ENCODE measurements at regions not wholly inside any gene's neighbourhood (a gene's known extent, or its start where the extent isn't known, plus 50 kb on each side); places are given as distances from the start of the nearest gene placed in this dataset.
A peak's percentile ranks its signal among the peaks of the same experiment; 100 is the strongest.
"Not testable (repeated sequence)": the region's sequence is repeated elsewhere in the genome, so short reads cannot be mapped to it uniquely, and the experiment has no call there.

DNA sequence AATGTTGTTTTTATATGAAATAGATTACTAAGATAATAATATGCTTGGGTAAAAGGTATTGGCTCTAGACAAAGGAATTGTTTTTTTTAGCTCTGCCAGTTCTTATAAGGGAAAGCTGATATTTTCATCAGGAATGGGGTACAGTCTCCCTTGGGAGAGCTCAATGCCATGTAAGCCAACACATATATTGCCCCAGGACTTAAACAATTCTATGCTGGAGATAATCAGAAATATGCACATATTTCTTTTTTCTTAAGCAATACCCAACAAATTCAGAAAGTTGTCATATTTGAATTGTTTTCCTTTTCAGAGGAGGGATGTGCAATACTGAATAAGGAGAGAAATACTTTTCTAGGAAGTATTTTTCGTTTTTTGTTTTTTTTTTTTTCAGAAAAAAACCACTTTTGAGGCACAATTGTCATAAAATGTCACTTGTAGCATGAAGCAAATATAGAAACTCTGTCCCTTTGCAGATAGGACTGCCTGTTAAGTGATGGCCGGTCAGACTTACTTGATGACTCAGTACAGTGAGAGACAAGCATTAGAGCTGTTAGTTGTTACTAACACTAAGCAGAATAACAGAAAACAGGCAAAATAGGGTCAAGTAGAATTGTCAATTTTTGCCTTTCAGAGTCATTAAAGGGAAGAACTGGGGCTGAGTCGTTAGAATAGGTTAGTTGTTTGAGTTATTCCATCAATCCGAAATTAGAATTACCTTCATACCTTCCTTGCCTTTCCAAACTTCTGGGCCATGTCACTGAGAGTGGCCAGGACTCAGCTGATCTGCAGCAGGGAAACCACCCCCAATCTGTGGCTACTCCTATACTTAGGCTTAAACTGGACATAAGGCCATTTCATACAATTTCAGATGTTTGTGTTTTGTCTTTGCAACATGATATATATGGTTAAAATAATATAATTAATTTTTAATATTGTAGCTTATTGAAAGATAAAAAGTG, 168.1 kb downstream of the SLC38A4 start:
- peak overlapping the region; percentile 94 for H3K27ac ChIP-seq (ENCODE audit: low read depth, low read length)
- no peak overlapping the region for H3K4me3 ChIP-seq (ENCODE audit: low read depth, low read length)
- H2AFZ ChIP-seq (ENCODE audit: low read length, unreplicated experiment) = peak overlapping the region; percentile 52
- peaks cover 57% of the 10 kb centered on the region for H3K4me1 ChIP-seq (ENCODE audit: control insufficient read depth, insufficient read depth, low read length, unreplicated experiment)
- H3K36me3 ChIP-seq (ENCODE audit: insufficient read depth, low read length) = no peaks in the 10 kb centered on the region
- no peaks in the 10 kb centered on the region for H3K79me2 ChIP-seq (ENCODE audit: control insufficient read depth, insufficient read depth, low read length, unreplicated experiment)
- H3K27me3 ChIP-seq (ENCODE audit: insufficient read depth, low read length) = no peaks in the 10 kb centered on the region

DNA sequence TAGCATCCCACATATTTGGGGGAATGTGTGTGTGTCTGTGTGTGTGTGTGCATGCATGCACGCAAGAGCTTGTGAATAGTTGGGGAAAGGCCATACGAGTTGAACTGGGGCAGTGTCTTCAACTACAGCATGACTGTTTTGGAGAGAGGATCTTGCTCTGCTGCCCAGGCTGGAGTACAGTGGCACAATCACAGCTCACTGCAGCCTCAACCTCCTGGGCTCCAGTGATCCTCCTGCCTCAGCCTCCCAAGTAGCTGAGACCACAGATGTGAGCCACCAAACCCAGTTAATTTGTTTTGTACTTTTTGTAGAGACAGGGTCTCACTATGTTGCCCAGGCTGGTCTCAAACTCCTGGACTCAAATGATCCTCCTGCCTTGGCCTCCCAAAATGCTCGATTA, 169.8 kb downstream of the SLC38A4 start:
- peaks cover 42% of the 10 kb centered on the region for H3K4me1 ChIP-seq (ENCODE audit: control insufficient read depth, insufficient read depth, low read length, unreplicated experiment)
- not testable (repeated sequence) for H2AFZ ChIP-seq (ENCODE audit: low read length, unreplicated experiment); H3K27ac ChIP-seq (ENCODE audit: low read depth, low read length); H3K36me3 ChIP-seq (ENCODE audit: insufficient read depth, low read length); H3K4me3 ChIP-seq (ENCODE audit: low read depth, low read length); H3K79me2 ChIP-seq (ENCODE audit: control insufficient read depth, insufficient read depth, low read length, unreplicated experiment); H3K27me3 ChIP-seq (ENCODE audit: insufficient read depth, low read length)

DNA sequence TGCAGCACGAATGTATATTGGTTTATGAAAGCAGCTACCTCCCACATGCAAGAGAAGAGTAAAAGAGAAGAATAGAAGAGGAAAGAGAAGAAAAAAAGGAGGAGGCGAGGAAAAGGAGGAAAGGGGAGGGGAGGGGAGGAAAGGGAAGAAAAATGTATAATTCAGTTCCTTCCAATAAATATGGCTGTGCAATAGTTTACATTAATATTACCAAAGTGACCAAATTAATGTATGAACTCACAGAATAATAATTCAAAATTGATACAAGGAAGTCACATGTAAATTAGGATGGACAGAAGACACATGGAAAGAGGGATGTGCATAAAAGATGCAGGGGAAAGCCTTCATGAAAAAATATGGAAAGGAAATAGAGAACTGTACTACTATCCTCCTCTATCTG, 172.5 kb downstream of the SLC38A4 start:
- H2AFZ ChIP-seq (ENCODE audit: low read length, unreplicated experiment) = no peak overlapping the region
- H3K79me2 ChIP-seq (ENCODE audit: control insufficient read depth, insufficient read depth, low read length, unreplicated experiment) = no peaks in the 10 kb centered on the region
- peaks cover 15% of the 10 kb centered on the region for H3K4me1 ChIP-seq (ENCODE audit: control insufficient read depth, insufficient read depth, low read length, unreplicated experiment)
- no peak overlapping the region for H3K27ac ChIP-seq (ENCODE audit: low read depth, low read length)
- H3K4me3 ChIP-seq (ENCODE audit: low read depth, low read length) = no peak overlapping the region
- no peaks in the 10 kb centered on the region for H3K36me3 ChIP-seq (ENCODE audit: insufficient read depth, low read length)
- H3K27me3 ChIP-seq (ENCODE audit: insufficient read depth, low read length) = no peaks in the 10 kb centered on the region

DNA sequence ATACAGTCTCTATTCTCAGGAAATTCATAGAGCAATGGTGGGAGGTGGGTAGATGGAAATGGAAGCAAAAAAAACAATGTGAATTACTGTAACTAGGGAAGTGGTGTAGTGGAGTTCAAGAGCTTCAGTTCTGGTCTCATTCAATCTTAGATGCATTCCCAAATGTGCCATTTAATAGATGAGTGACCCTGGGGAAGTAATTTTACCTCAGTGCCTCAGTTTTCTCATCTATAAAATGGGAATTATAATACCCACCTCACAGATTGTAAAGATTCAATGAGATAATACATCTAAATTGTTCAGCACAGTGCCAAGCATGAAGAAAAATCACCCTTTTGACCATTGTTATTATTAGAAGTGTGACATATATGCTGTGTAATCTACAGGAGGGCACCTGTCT, 173.1 kb downstream of the SLC38A4 start:
- Histone ChIP-seq H3K79me2 (ENCODE audit: control insufficient read depth, insufficient read depth, low read length, unreplicated experiment) (no peaks in the 10 kb centered on the region), H3K4me1 (ENCODE audit: control insufficient read depth, insufficient read depth, low read length, unreplicated experiment) (peaks cover 9% of the 10 kb centered on the region), H2AFZ (ENCODE audit: low read length, unreplicated experiment) (no peak overlapping the region), H3K4me3 (ENCODE audit: low read depth, low read length) (no peak overlapping the region), H3K27ac (ENCODE audit: low read depth, low read length) (no peak overlapping the region), H3K27me3 (ENCODE audit: insufficient read depth, low read length) (no peaks in the 10 kb centered on the region), H3K36me3 (ENCODE audit: insufficient read depth, low read length) (no peaks in the 10 kb centered on the region)

DNA sequence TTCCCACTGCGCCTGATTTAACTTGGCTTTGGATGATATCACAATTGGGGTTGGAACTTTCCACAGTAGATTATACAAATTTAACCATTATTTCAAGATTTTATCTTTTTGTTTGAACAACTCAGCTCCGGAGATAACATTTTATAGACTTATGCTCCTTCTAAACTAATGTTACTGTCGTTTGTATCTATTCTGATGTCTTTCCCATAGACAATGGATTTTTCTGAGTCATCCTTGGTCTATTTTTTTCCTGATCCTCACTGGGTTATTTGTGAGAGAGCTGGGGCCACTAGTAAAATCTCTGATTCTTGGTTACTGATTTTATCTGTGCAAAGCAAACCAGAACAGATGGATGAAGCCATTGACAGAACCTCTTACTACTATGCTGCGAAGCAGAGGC, 175.1 kb downstream of the SLC38A4 start:
- H3K4me1 ChIP-seq (ENCODE audit: control insufficient read depth, insufficient read depth, low read length, unreplicated experiment) = no peaks in the 10 kb centered on the region
- H3K27me3 ChIP-seq (ENCODE audit: insufficient read depth, low read length) = no peaks in the 10 kb centered on the region
- no peak overlapping the region for H3K4me3 ChIP-seq (ENCODE audit: low read depth, low read length)
- H2AFZ ChIP-seq (ENCODE audit: low read length, unreplicated experiment) = no peak overlapping the region
- H3K27ac ChIP-seq (ENCODE audit: low read depth, low read length) = no peak overlapping the region
- no peaks in the 10 kb centered on the region for H3K36me3 ChIP-seq (ENCODE audit: insufficient read depth, low read length)
- no peaks in the 10 kb centered on the region for H3K79me2 ChIP-seq (ENCODE audit: control insufficient read depth, insufficient read depth, low read length, unreplicated experiment)

DNA sequence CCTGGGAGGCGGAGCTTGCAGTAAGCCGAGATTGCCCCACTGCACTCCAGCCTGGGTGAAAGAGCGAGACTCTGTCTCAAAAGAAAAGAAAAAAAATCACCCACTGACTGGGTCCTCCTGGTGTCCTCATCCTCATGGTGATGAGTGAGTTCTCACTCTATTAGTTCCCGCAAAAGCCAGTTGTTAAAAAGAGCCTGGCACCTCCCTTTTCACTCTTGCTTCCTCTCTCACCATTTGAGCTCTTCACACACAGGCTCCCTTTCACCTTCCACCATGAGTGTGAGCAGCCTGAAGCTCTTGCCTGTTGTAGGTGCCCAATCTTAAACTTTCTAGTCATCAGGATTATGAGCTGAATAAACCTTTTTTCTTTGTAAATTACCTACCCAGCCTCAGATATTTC, 176.4 kb downstream of the SLC38A4 start:
- H3K79me2 ChIP-seq (ENCODE audit: control insufficient read depth, insufficient read depth, low read length, unreplicated experiment) = no peaks in the 10 kb centered on the region
- H2AFZ ChIP-seq (ENCODE audit: low read length, unreplicated experiment) = no peak overlapping the region
- H3K27ac ChIP-seq (ENCODE audit: low read depth, low read length) = no peak overlapping the region
- no peaks in the 10 kb centered on the region for H3K27me3 ChIP-seq (ENCODE audit: insufficient read depth, low read length)
- no peaks in the 10 kb centered on the region for H3K4me1 ChIP-seq (ENCODE audit: control insufficient read depth, insufficient read depth, low read length, unreplicated experiment)
- H3K36me3 ChIP-seq (ENCODE audit: insufficient read depth, low read length) = no peaks in the 10 kb centered on the region
- H3K4me3 ChIP-seq (ENCODE audit: low read depth, low read length) = no peak overlapping the region

DNA sequence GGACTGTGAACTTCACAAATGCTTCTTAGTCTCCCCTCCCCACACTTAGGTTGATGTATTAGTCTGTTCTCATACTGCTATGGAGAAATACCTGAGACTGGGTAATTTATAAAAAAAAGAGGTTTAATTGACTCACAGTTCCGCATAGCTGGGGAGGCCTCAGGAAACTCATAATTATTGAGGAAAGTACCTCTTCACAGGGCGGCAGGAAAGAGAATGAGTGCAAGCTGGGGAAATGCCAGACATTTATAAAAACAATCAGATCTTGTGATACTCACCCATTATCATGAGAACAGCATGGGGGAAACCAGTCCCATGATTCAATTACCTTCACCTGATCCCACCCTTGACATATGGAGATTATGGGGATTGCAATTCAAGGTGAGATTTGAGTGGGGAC, 178.8 kb downstream of the SLC38A4 start:
- Histone ChIP-seq H3K27me3 (ENCODE audit: insufficient read depth, low read length) (no peaks in the 10 kb centered on the region), H2AFZ (ENCODE audit: low read length, unreplicated experiment) (no peak overlapping the region), H3K36me3 (ENCODE audit: insufficient read depth, low read length) (no peaks in the 10 kb centered on the region), H3K4me3 (ENCODE audit: low read depth, low read length) (no peak overlapping the region), H3K4me1 (ENCODE audit: control insufficient read depth, insufficient read depth, low read length, unreplicated experiment) (no peaks in the 10 kb centered on the region), H3K79me2 (ENCODE audit: control insufficient read depth, insufficient read depth, low read length, unreplicated experiment) (no peaks in the 10 kb centered on the region), H3K27ac (ENCODE audit: low read depth, low read length) (no peak overlapping the region)

DNA sequence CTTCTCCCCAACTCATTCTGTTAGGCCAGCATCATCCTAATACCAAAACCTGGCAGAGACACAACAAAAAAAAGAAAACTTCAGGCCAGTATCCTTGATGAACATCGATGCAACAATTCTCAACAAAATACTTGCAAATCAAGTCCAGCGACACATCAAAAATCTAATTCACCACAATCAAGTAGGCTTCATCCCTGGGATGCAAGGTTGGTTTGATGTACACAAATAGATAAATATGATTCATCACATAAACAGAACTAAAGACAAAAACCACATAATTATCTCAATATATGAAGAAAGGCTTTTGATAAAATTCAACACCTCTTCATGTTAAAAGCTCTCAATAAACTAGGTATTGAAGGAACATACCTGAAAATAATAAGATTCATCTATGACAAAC, 184.1 kb downstream of the SLC38A4 start:
- not testable (repeated sequence) for H3K79me2 ChIP-seq (ENCODE audit: control insufficient read depth, insufficient read depth, low read length, unreplicated experiment); H3K27ac ChIP-seq (ENCODE audit: low read depth, low read length); H3K27me3 ChIP-seq (ENCODE audit: insufficient read depth, low read length); H3K4me3 ChIP-seq (ENCODE audit: low read depth, low read length); H2AFZ ChIP-seq (ENCODE audit: low read length, unreplicated experiment); H3K4me1 ChIP-seq (ENCODE audit: control insufficient read depth, insufficient read depth, low read length, unreplicated experiment); H3K36me3 ChIP-seq (ENCODE audit: insufficient read depth, low read length)

DNA sequence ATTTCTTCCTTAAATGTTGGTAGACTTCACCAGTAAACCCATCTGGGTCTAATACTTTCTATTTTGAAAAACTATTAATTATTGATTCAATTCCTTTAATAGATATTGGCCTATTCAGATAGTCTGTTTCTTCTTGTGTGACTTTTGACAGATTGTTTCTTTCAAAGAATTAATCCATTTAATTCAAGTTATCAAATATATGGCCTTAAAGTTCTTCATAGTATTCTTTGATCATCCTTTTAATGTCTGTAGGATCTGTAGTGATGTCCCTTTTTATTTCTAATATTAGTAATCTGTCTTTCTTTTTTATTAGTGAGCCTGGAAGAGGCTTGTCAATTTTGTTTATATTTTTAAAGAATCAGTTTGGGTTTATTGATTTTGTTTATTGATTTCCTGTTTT, 190.0 kb downstream of the SLC38A4 start:
- Histone ChIP-seq H3K4me3 (ENCODE audit: low read depth, low read length) (no peak overlapping the region), H2AFZ (ENCODE audit: low read length, unreplicated experiment) (no peak overlapping the region), H3K4me1 (ENCODE audit: control insufficient read depth, insufficient read depth, low read length, unreplicated experiment) (peaks cover 7% of the 10 kb centered on the region), H3K27me3 (ENCODE audit: insufficient read depth, low read length) (no peaks in the 10 kb centered on the region), H3K27ac (ENCODE audit: low read depth, low read length) (no peak overlapping the region), H3K36me3 (ENCODE audit: insufficient read depth, low read length) (peaks cover 11% of the 10 kb centered on the region; the same call in 1 of the 2 replicates), H3K79me2 (ENCODE audit: control insufficient read depth, insufficient read depth, low read length, unreplicated experiment) (no peaks in the 10 kb centered on the region)

DNA sequence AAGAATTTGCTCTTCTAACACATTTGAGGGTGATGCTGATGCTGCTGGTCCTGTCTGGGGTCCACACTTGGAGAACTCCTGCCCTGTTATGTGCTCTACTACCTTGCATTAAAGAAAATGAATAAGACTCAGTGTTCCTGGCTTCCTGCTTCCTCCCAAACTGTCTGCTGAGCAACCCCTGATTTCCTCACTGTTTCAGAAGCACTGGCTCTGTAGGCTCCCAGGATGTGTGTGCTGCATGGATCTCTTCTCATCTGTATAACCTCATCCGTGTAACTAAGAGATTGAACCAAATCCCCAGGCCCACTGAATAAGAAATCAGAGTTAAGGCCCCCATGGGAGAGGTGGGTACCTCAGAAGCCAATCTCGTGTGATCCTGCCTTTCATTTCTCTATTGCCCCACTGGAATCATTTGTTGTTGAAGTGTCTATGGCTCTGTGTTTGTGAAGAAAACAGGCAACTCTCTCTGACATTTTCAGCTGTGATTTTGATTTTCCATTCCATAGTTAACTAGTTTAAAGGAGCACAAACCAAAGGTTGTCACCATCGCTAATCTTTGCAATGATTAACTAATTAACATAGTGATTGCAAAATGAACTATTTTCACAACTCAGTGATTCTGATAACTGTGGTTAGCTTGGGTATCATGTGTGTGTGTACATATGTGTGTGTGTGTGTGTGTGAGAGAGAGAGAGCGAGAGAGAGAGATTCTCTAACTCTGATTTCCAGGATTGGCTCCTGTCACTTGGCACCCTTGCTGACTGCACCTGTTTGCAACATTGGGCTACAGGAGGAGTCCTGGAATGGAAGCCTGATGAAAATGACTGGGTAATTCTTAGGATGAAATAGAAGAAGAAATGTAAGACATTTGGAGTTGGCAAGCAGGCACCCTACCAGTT, 196.2 kb downstream of the SLC38A4 start:
- no peak overlapping the region for H3K27ac ChIP-seq (ENCODE audit: low read depth, low read length)

More for the DNA sequence above, 196.2 kb downstream of the SLC38A4 start:
- no peak overlapping the region for H3K4me3 ChIP-seq (ENCODE audit: low read depth, low read length)
- peaks cover 7% of the 10 kb centered on the region for H3K4me1 ChIP-seq (ENCODE audit: control insufficient read depth, insufficient read depth, low read length, unreplicated experiment)
- no peaks in the 10 kb centered on the region for H3K27me3 ChIP-seq (ENCODE audit: insufficient read depth, low read length)
- no peaks in the 10 kb centered on the region for H3K36me3 ChIP-seq (ENCODE audit: insufficient read depth, low read length)
- no peak overlapping the region for H2AFZ ChIP-seq (ENCODE audit: low read length, unreplicated experiment)
- H3K79me2 ChIP-seq (ENCODE audit: control insufficient read depth, insufficient read depth, low read length, unreplicated experiment) = no peaks in the 10 kb centered on the region

Measured in ACC112 (cell line).